DND-41 (cell line): ENCODE measurements at regions not wholly inside any gene's neighbourhood (a gene's known extent, or its start where the extent isn't known, plus 50 kb on each side); places are given as distances from the start of the nearest gene placed in this dataset.

Experiments used
- ATAC-seq: fragments of 200-7000 bp; cut with Tn5 transposase; 3 replicates; pipeline ENCODE4 v1.9.1; 2021; ENCODE audit warnings: low read depth; ENCODE audit not compliant: insufficient read depth
- DNase-seq: peaks from one replicate; pipeline ENCODE4 v3.0.0-alpha.2; 2020
- H2AFZ ChIP-seq: 2 replicates; pipeline ENCODE4 v1.6.0; 2012; ENCODE audit warnings: low read depth, low read length
- H3K27ac ChIP-seq: 2 replicates; pipeline ENCODE4 v1.5.1; 2012; ENCODE audit warnings: low read length, inconsistent platforms
- H3K27me3 ChIP-seq: fragments of 200-600 bp; sonication (generic); 2 replicates; pipeline ENCODE4 v1.6.0; 2012; ENCODE audit warnings: low read length, mild to moderate bottlenecking, inconsistent platforms; ENCODE audit not compliant: insufficient read depth, poor library complexity
- H3K36me3 ChIP-seq: 2 replicates; pipeline ENCODE4 v1.5.1; 2012; ENCODE audit warnings: low read length, inconsistent platforms; ENCODE audit not compliant: insufficient read depth
- H3K4me1 ChIP-seq: 2 replicates; pipeline ENCODE4 v1.5.1; 2012; ENCODE audit warnings: mild to moderate bottlenecking, low read length; ENCODE audit not compliant: insufficient read depth
- H3K4me2 ChIP-seq: 2 replicates; pipeline ENCODE4 v1.6.0; 2012; ENCODE audit warnings: mild to moderate bottlenecking, moderate library complexity, low read length, inconsistent platforms; ENCODE audit not compliant: insufficient read depth
- H3K4me3 ChIP-seq, 2 experiments: fragments of 200-600 bp in 1 of 2; shearing (Covaris generic) in 1 of 2; 2 replicates each; pipeline ENCODE4 v1.5.1; 2012 to 2016; ENCODE audit warnings: inconsistent platforms in 2 of 2, low read length in 2 of 2, mild to moderate bottlenecking in 2 of 2, low read depth in 1 of 2, moderate library complexity in 1 of 2
- H3K79me2 ChIP-seq: 2 replicates; pipeline ENCODE4 v1.6.0; 2012; ENCODE audit warnings: low read length, inconsistent platforms; ENCODE audit not compliant: insufficient read depth
- H3K9ac ChIP-seq: 2 replicates; pipeline ENCODE4 v1.6.0; 2012; ENCODE audit warnings: low read depth, mild to moderate bottlenecking, inconsistent platforms, low read length, moderate library complexity
- H3K9me3 ChIP-seq: 2 replicates; pipeline ENCODE4 v1.5.1; 2012; ENCODE audit warnings: low read length, moderate library complexity, mild to moderate bottlenecking, inconsistent platforms; ENCODE audit not compliant: insufficient read depth, severe bottlenecking
- H4K20me1 ChIP-seq: 2 replicates; pipeline ENCODE4 v1.6.0; 2012; ENCODE audit warnings: low read length; ENCODE audit not compliant: insufficient read depth
- CTCF ChIP-seq: IDR thresholded peaks from 2 replicates; pipeline ENCODE4 v1.5.1; 2012; ENCODE audit warnings: borderline replicate concordance, low read length, moderate library complexity, mild to moderate bottlenecking; ENCODE audit not compliant: poor library complexity, severe bottlenecking; ENCODE audit errors: extremely low read depth
- EZH2 ChIP-seq: IDR thresholded peaks from 3 replicates; pipeline ENCODE4 v1.6.1; 2012; ENCODE audit warnings: borderline replicate concordance, low read depth, mild to moderate bottlenecking, moderate library complexity, low read length, inconsistent platforms; ENCODE audit not compliant: severe bottlenecking

GRCh38 chr2:9145109-9145751, 61.4 kb upstream of the ASAP2 start:
- H3K36me3 ChIP-seq = no peaks in the 10 kb centered on the region
- DNase-seq = no peak
- no peaks in the 10 kb centered on the region for H3K27me3 ChIP-seq
- H3K4me2 ChIP-seq = no peak overlapping the region
- ATAC-seq = no peak
- no peak overlapping the region for H3K9ac ChIP-seq
- peaks cover 11% of the 10 kb centered on the region for H3K4me1 ChIP-seq
- TF ChIP-seq CTCF (no peak), EZH2 (no peak)
- no peaks in the 10 kb centered on the region for H3K79me2 ChIP-seq
- no peaks in the 10 kb centered on the region for H3K9me3 ChIP-seq
- H2AFZ ChIP-seq = no peak overlapping the region
- no peaks in the 10 kb centered on the region for H4K20me1 ChIP-seq
- no peak overlapping the region for H3K27ac ChIP-seq
- H3K4me3 ChIP-seq = no peak overlapping the region

GRCh38 chr2:9144617-9145016, 62.0 kb upstream of the ASAP2 start:
- Histone ChIP-seq H3K4me2 (no peak overlapping the region), H3K27me3 (no peaks in the 10 kb centered on the region), H3K9ac (no peak overlapping the region), H3K4me3 (no peak overlapping the region), H4K20me1 (no peaks in the 10 kb centered on the region), H2AFZ (no peak overlapping the region), H3K36me3 (no peaks in the 10 kb centered on the region), H3K79me2 (no peaks in the 10 kb centered on the region), H3K27ac (no peak overlapping the region), H3K4me1 (peaks cover 15% of the 10 kb centered on the region), H3K9me3 (no peaks in the 10 kb centered on the region)
- ATAC-seq (no peak), DNase-seq (no peak)
- TF ChIP-seq CTCF (no peak), EZH2 (no peak)

- ATAC-seq (no peak), DNase-seq (no peak)
- Histone ChIP-seq H2AFZ (no peak overlapping the region), H4K20me1 (no peaks in the 10 kb centered on the region), H3K79me2 (no peaks in the 10 kb centered on the region), H3K4me2 (no peak overlapping the region), H3K9me3 (no peaks in the 10 kb centered on the region), H3K27me3 (no peaks in the 10 kb centered on the region), H3K36me3 (no peaks in the 10 kb centered on the region), H3K9ac (no peak overlapping the region), H3K4me1 (peaks cover 16% of the 10 kb centered on the region), H3K4me3 (no peak overlapping the region), H3K27ac (no peak overlapping the region)
- TF ChIP-seq CTCF (no peak), EZH2 (no peak)
Observed at GRCh38 chr2:9144046-9144445, 62.6 kb upstream of the ASAP2 start.
